H1 (cell line): ENCODE measurements at regions not wholly inside any gene's neighbourhood (a gene's known extent, or its start where the extent isn't known, plus 50 kb on each side); places are given as distances from the start of the nearest gene placed in this dataset.

Experiments used
- ASH2L ChIP-seq: fragments of 200-600, 300-600 bp; sonication (generic); IDR thresholded peaks from one replicate; pipeline ENCODE4 v1.7.1; 2017; ENCODE audit warnings: low read length
- CBX5 ChIP-seq: fragments of 300-800, 300-1000 bp; sonication (generic); IDR thresholded peaks from 2 replicates; pipeline ENCODE4 v1.7.1; 2016; ENCODE audit warnings: antibody characterized with exemption, low read length, low read depth
- EGR1 ChIP-seq: IDR thresholded peaks from 2 replicates; pipeline ENCODE4 v1.6.1; 2011; ENCODE audit warnings: low read depth, low read length, borderline replicate concordance
- EP300 ChIP-seq, 2 experiments: IDR thresholded peaks; 1 replicate in 1 of 2; 2 replicates in 1 of 2; pipeline ENCODE4 v1.6.1; 2011 to 2012; ENCODE audit warnings: low read depth in 2 of 2, low read length in 2 of 2, mild to moderate bottlenecking in 2 of 2, borderline replicate concordance in 1 of 2, inconsistent platforms in 1 of 2, moderate library complexity in 1 of 2
- EZH2 ChIP-seq: fragments of 200-600 bp; sonication (generic); IDR thresholded peaks from 2 replicates; pipeline ENCODE4 v1.7.1; 2012; ENCODE audit warnings: low read depth, mild to moderate bottlenecking, moderate library complexity, low read length, inconsistent platforms; ENCODE audit not compliant: severe bottlenecking
- JUND ChIP-seq: IDR thresholded peaks from 2 replicates; pipeline ENCODE4 v1.6.1; 2011; ENCODE audit warnings: mild to moderate bottlenecking, improper control_type of control experiment, low read length
- MAFK ChIP-seq: IDR thresholded peaks from 2 replicates; pipeline ENCODE4 v1.6.1; 2012; ENCODE audit warnings: low read depth, mild to moderate bottlenecking, improper control_type of control experiment, low read length
- POLR2AphosphoS5 ChIP-seq: IDR thresholded peaks from 2 replicates; pipeline ENCODE4 v1.6.1; 2011; ENCODE audit warnings: low read depth, low read length
- RXRA ChIP-seq: IDR thresholded peaks from 2 replicates; pipeline ENCODE4 v1.6.1; 2011; ENCODE audit warnings: low read depth, mild to moderate bottlenecking, low read length, moderate library complexity; ENCODE audit not compliant: insufficient read depth
- SIN3A ChIP-seq, 2 experiments: IDR thresholded peaks in 1 of 2; conservative IDR thresholded peaks in 1 of 2; 2 replicates each; pipeline ENCODE4 v1.6.1; 2011 to 2012; ENCODE audit warnings: low read length in 2 of 2, improper control_type of control experiment in 1 of 2, low read depth in 1 of 2, mild to moderate bottlenecking in 1 of 2
- SP2 ChIP-seq: IDR thresholded peaks from 2 replicates; pipeline ENCODE4 v1.6.1; 2012; ENCODE audit warnings: mild to moderate bottlenecking, low read length, inconsistent platforms
- ZNF274 ChIP-seq: IDR thresholded peaks from 2 replicates; pipeline ENCODE4 v1.7.0; 2012; ENCODE audit warnings: low read length, borderline replicate concordance; ENCODE audit errors: extremely low read depth
- TF ChIP-seq, protein P1 (sequence below), 3 experiments: IDR thresholded peaks; 1 replicate in 2 of 3; 2 replicates in 1 of 3; pipeline versions ENCODE4 v1.5.1 to v1.6.1; 2011; ENCODE audit warnings: low read length in 3 of 3, mild to moderate bottlenecking in 3 of 3, inconsistent platforms in 2 of 3, low read depth in 1 of 3, moderate library complexity in 1 of 3; ENCODE audit not compliant: insufficient read depth in 1 of 3; ENCODE audit errors: control extremely low read depth in 1 of 3
- TF ChIP-seq, protein P2 (sequence below): IDR thresholded peaks from 2 replicates; pipeline ENCODE4 v1.6.1; 2012; ENCODE audit warnings: low read length, inconsistent platforms

DNA sequence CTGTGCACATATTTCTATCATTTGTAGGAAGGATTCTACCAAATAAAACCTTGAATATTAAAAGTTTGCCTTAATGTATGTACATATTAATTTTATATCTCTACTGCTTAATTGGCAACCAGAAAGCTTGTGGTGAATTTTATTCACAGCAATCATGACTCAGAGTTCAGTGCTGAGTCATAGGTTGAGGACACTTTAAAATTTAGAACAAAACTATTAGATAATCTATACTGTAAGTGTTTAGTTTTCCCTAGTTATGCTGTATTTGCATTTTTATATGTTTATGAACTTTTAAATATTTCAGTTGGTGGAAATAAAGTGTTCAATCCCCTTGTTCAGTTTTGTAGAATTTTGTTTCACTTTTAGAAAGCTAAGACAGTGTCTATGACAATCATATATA is 841.5 kb downstream of the KCNT2 start:
- TF ChIP-seq MAFK = no peak
- TF ChIP-seq SIN3A (conservative IDR thresholded peaks at IDR 0.05 in 1 of 2, IDR thresholded peaks at IDR 0.05 in 1 of 2; ENCODE audit: low read depth in 1 of 2, low read length in 2 of 2) = no peak
- TF ChIP-seq, protein P1, sequence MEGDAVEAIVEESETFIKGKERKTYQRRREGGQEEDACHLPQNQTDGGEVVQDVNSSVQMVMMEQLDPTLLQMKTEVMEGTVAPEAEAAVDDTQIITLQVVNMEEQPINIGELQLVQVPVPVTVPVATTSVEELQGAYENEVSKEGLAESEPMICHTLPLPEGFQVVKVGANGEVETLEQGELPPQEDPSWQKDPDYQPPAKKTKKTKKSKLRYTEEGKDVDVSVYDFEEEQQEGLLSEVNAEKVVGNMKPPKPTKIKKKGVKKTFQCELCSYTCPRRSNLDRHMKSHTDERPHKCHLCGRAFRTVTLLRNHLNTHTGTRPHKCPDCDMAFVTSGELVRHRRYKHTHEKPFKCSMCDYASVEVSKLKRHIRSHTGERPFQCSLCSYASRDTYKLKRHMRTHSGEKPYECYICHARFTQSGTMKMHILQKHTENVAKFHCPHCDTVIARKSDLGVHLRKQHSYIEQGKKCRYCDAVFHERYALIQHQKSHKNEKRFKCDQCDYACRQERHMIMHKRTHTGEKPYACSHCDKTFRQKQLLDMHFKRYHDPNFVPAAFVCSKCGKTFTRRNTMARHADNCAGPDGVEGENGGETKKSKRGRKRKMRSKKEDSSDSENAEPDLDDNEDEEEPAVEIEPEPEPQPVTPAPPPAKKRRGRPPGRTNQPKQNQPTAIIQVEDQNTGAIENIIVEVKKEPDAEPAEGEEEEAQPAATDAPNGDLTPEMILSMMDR (IDR thresholded peaks at IDR 0.05; ENCODE audit: control extremely low read depth in 1 of 3, insufficient read depth in 1 of 3, low read depth in 1 of 3, low read length in 3 of 3) = no peak
- TF ChIP-seq, protein P2, sequence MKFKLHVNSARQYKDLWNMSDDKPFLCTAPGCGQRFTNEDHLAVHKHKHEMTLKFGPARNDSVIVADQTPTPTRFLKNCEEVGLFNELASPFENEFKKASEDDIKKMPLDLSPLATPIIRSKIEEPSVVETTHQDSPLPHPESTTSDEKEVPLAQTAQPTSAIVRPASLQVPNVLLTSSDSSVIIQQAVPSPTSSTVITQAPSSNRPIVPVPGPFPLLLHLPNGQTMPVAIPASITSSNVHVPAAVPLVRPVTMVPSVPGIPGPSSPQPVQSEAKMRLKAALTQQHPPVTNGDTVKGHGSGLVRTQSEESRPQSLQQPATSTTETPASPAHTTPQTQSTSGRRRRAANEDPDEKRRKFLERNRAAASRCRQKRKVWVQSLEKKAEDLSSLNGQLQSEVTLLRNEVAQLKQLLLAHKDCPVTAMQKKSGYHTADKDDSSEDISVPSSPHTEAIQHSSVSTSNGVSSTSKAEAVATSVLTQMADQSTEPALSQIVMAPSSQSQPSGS = no peak
- no peak for TF ChIP-seq POLR2AphosphoS5
- TF ChIP-seq EGR1 = no peak
- TF ChIP-seq EZH2 = no peak
- TF ChIP-seq EP300 (IDR thresholded peaks at IDR 0.05; ENCODE audit: borderline replicate concordance in 1 of 2, low read depth in 2 of 2, low read length in 2 of 2) = no peak
- TF ChIP-seq RXRA = no peak
- TF ChIP-seq ZNF274 = no peak
- TF ChIP-seq CBX5 = no peak
- no peak for TF ChIP-seq JUND
- no peak for TF ChIP-seq ASH2L
- TF ChIP-seq SP2 = no peak
